Ishikawa (cell line): ENCODE measurements at regions not wholly inside any gene's neighbourhood (a gene's known extent, or its start where the extent isn't known, plus 50 kb on each side); places are given as distances from the start of the nearest gene placed in this dataset.

Experiments
- CEBPB ChIP-seq: IDR thresholded peaks from 2 replicates; pipeline ENCODE4 v1.6.1; 2012
- CREB1 ChIP-seq: IDR thresholded peaks from 2 replicates; pipeline ENCODE4 v1.6.1; 2012; ENCODE audit warnings: low read depth
- EGR1 ChIP-seq: IDR thresholded peaks from 2 replicates; pipeline ENCODE4 v1.6.1; 2012
- EP300 ChIP-seq: IDR thresholded peaks from 2 replicates; pipeline ENCODE4 v1.6.1; 2012; ENCODE audit warnings: borderline replicate concordance
- FOXM1 ChIP-seq: IDR thresholded peaks from 2 replicates; pipeline ENCODE4 v1.6.1; 2012; ENCODE audit warnings: low read depth, borderline replicate concordance
- NFIC ChIP-seq: IDR thresholded peaks from 2 replicates; pipeline ENCODE4 v1.6.1; 2012
- RAD21 ChIP-seq: IDR thresholded peaks from 2 replicates; pipeline ENCODE4 v1.6.1; 2012; ENCODE audit warnings: low read depth
- TAF1 ChIP-seq: IDR thresholded peaks from 2 replicates; pipeline ENCODE4 v1.6.1; 2012; ENCODE audit warnings: low read depth, mild to moderate bottlenecking
- TCF12 ChIP-seq: IDR thresholded peaks from 2 replicates; pipeline ENCODE4 v1.6.1; 2012; ENCODE audit warnings: low read depth
- TEAD4 ChIP-seq: IDR thresholded peaks from 2 replicates; pipeline ENCODE4 v1.6.1; 2012
- YY1 ChIP-seq: IDR thresholded peaks from 2 replicates; pipeline ENCODE4 v1.6.1; 2012; ENCODE audit warnings: low read depth
- ZBTB7A ChIP-seq: IDR thresholded peaks from 2 replicates; pipeline ENCODE4 v1.6.1; 2012; ENCODE audit warnings: low read depth
- TF ChIP-seq, protein P1 (sequence below): IDR thresholded peaks from 2 replicates; pipeline ENCODE4 v1.6.1; 2012
- TF ChIP-seq, protein P2 (sequence below): IDR thresholded peaks from 2 replicates; pipeline ENCODE4 v1.6.1; 2012
- TF ChIP-seq, protein P3 (sequence below): IDR thresholded peaks from 2 replicates; pipeline ENCODE4 v1.6.1; 2012; ENCODE audit warnings: low read depth, mild to moderate bottlenecking

DNA sequence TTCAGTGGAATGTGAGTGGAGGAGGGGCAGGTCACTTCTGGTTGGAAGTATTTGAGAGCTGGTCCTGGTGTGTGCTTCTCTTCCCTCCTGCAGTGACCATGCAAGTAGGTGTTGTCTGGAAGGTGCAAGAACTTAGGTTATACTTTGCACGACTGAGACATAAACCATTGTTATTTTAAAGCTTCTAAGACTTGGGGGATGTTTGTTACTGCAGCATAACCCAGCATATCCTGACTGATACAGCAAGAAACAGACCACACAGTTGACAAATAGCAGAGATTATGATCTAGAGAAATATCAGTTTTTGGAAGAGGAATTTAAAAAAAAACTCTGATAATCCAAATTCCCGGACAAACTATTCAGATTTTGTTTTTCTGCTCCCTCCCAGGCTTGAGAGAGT, 130.8 kb downstream of the ACTR3 start:
- TF ChIP-seq CREB1: no peak
- no peak for TF ChIP-seq FOXM1
- TF ChIP-seq TAF1: no peak
- TF ChIP-seq YY1: no peak
- no peak for TF ChIP-seq TCF12
- TF ChIP-seq ZBTB7A: no peak
- no peak for TF ChIP-seq CEBPB
- TF ChIP-seq, protein P1, sequence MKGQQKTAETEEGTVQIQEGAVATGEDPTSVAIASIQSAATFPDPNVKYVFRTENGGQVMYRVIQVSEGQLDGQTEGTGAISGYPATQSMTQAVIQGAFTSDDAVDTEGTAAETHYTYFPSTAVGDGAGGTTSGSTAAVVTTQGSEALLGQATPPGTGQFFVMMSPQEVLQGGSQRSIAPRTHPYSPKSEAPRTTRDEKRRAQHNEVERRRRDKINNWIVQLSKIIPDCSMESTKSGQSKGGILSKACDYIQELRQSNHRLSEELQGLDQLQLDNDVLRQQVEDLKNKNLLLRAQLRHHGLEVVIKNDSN: no peak
- TF ChIP-seq EGR1: no peak
- TF ChIP-seq, protein P2, sequence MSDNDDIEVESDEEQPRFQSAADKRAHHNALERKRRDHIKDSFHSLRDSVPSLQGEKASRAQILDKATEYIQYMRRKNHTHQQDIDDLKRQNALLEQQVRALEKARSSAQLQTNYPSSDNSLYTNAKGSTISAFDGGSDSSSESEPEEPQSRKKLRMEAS: no peak
- no peak for TF ChIP-seq RAD21
- no peak for TF ChIP-seq TEAD4
- TF ChIP-seq, protein P3, sequence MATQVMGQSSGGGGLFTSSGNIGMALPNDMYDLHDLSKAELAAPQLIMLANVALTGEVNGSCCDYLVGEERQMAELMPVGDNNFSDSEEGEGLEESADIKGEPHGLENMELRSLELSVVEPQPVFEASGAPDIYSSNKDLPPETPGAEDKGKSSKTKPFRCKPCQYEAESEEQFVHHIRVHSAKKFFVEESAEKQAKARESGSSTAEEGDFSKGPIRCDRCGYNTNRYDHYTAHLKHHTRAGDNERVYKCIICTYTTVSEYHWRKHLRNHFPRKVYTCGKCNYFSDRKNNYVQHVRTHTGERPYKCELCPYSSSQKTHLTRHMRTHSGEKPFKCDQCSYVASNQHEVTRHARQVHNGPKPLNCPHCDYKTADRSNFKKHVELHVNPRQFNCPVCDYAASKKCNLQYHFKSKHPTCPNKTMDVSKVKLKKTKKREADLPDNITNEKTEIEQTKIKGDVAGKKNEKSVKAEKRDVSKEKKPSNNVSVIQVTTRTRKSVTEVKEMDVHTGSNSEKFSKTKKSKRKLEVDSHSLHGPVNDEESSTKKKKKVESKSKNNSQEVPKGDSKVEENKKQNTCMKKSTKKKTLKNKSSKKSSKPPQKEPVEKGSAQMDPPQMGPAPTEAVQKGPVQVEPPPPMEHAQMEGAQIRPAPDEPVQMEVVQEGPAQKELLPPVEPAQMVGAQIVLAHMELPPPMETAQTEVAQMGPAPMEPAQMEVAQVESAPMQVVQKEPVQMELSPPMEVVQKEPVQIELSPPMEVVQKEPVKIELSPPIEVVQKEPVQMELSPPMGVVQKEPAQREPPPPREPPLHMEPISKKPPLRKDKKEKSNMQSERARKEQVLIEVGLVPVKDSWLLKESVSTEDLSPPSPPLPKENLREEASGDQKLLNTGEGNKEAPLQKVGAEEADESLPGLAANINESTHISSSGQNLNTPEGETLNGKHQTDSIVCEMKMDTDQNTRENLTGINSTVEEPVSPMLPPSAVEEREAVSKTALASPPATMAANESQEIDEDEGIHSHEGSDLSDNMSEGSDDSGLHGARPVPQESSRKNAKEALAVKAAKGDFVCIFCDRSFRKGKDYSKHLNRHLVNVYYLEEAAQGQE: no peak
- TF ChIP-seq NFIC: no peak
- no peak for TF ChIP-seq EP300

DNA sequence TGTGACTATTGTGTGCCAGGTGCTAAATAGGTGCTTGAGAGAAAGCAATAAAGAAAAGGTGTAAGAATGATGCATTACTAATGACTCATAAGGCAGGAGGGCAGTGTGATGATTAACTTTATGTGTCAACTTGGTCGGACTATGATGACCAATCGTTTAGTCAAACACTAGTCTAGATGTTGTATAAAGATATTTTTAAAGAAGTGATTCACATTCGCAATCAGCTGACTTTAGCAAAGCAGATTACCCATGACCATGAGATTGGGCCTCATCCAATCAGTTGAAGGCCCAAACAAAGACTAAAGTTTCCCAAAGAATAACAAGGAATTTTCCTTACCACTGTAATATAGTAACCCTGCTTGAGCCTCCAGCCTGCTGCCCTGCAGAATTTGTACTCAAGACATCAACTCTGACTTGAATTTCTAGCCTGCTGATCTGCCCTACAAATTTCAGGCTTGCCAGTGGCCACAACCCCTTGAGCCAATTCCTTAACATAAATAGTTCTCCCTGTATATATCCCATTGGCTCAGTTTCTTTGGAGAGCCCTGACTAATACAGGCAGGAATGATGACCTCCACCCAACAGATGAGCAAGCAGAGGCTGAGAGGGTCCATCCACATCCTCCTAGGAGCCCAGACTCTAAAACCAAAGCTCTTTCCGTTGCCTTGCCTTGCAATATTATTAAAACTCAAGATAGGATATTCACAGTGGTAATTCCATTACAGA, 132.6 kb downstream of the ACTR3 start:
- no peak for TF ChIP-seq EGR1
- TF ChIP-seq RAD21: no peak
- TF ChIP-seq, protein P2: no peak
- TF ChIP-seq, protein P3: no peak
- no peak for TF ChIP-seq CEBPB
- TF ChIP-seq YY1: no peak
- TF ChIP-seq NFIC: no peak
- TF ChIP-seq FOXM1: no peak
- TF ChIP-seq, protein P1: no peak
- no peak for TF ChIP-seq TAF1
- TF ChIP-seq TCF12: no peak

DNA sequence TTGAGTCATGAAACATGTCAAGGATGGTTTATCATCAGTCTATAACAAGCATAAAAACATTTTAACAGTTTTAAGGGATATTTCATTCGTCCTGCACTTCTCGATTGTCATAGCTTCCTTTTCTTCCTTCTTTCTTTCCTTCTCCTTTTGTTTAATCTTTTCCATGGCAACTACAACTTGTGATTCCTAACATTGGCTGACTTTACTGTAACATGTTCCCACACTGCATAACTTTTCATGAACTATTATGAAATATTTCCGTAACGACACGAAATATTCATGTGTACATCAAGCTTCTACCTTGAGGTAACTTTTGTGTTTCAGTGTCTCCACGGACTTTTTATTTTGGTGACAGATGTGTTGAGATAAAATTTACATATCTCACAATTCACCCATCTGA, 134.4 kb downstream of the ACTR3 start:
- TF ChIP-seq, protein P2: no peak
- TF ChIP-seq RAD21 (no peak), NFIC (no peak), EP300 (no peak), TAF1 (no peak), TCF12 (no peak), TEAD4 (no peak), YY1 (no peak), ZBTB7A (no peak), CREB1 (no peak), FOXM1 (no peak), EGR1 (no peak), CEBPB (no peak)
- TF ChIP-seq, protein P1: no peak
- TF ChIP-seq, protein P3: no peak
